Heart right ventricle (tissue), 16 donors: ENCODE measurements at regions not wholly inside any gene's neighbourhood (a gene's known extent, or its start where the extent isn't known, plus 50 kb on each side); places are given as distances from the start of the nearest gene placed in this dataset.

Source experiments
- ATAC-seq, 8 donors: fragments of 200-7000 bp; cut with Tn5 transposase; one replicate each; pipeline ENCODE4 v1.9.1; 2020; ENCODE audit warnings: mild to moderate bottlenecking in 8 of 8, moderate library complexity in 8 of 8, moderate number of reproducible peaks in 1 of 8
- DNase-seq, 2 donors: peaks; one replicate each; pipeline ENCODE4 v3.0.0-alpha.2; 2020
- H3K27ac ChIP-seq, 10 donors: fragments of 200-600 bp; sonication (generic) in 2 of 10; one replicate each; pipeline versions ENCODE4 v1.5.0 to v1.8.0; 2020 to 2022; ENCODE audit warnings: mild to moderate bottlenecking in 3 of 10
- H3K27me3 ChIP-seq, 7 donors: fragments of 200-600 bp; one replicate each; pipeline ENCODE4 v1.8.0; 2021 to 2022; ENCODE audit warnings: mild to moderate bottlenecking in 2 of 7
- H3K36me3 ChIP-seq, 9 donors: fragments of 200-600 bp; sonication (generic) in 1 of 9; one replicate each; pipeline versions ENCODE4 v1.5.0 to v1.8.0; 2020 to 2022; ENCODE audit warnings: mild to moderate bottlenecking in 2 of 9
- H3K4me1 ChIP-seq, 9 donors: fragments of 200-600 bp; sonication (generic) in 1 of 9; one replicate each; pipeline versions ENCODE4 v1.5.0 to v1.8.0; 2020 to 2022; ENCODE audit warnings: mild to moderate bottlenecking in 4 of 9
- H3K4me3 ChIP-seq, 10 donors: fragments of 200-600 bp; sonication (generic) in 2 of 10; one replicate each; pipeline versions ENCODE4 v1.5.0 to v1.8.0; 2020 to 2022; ENCODE audit warnings: mild to moderate bottlenecking in 7 of 10, moderate library complexity in 2 of 10
- H3K9me3 ChIP-seq, 11 donors: fragments of 200-600 bp in 10 of 11; sonication (generic) in 2 of 11; one replicate each; pipeline versions ENCODE4 v1.5.0 to v1.8.0; 2013 to 2022; ENCODE audit warnings: mild to moderate bottlenecking in 2 of 11, control low read depth in 1 of 11, moderate library complexity in 1 of 11
- CTCF ChIP-seq, 9 donors: fragments of 200-600 bp; sonication (generic) in 2 of 9; IDR thresholded peaks; one replicate each; pipeline versions ENCODE4 v1.5.0 to v1.8.0; 2021 to 2022; ENCODE audit warnings: antibody characterized with exemption in 9 of 9, mild to moderate bottlenecking in 5 of 9, moderate library complexity in 1 of 9
- WGBS, 2 donors: extraction: QIAGEN DNeasy Blood & Tissue Kit; methylation state at CpG; one replicate each; pipeline ENCODE4 v1.1.7; 2013; ENCODE audit warnings: inconsistent platforms in 1 of 2; 5-methylcytosine and 5-hydroxymethylcytosine counted together
- intact Hi-C, 10 donors: fragments of 100-400 bp; cut with DNase I; formaldehyde crosslinking; loops; one replicate each; pipeline versions ENCODE4 v1.11.1 to v1.14.2; 2022
- donor health status: Arrhythmogenic right ventricular cardiomyopathy.
- donor health status: ischemic (EF 13 %, LVEDD 7.1; RV severe dilation, severe dysfunction).
- donor health status: healthy with polysubstance abuse.
- donor health status: DM: no; HTN: yes; CAD: no.
- donor health status: DM: no; HTN: no; CAD: no.
- donor health status: ischemic (EF 25% LVEDD 6.9; RV normal size, moderate dysfunction).
- donor health status: ischemic (EF 25% LVEDD 5.7; RV mildly dilated, moderate dysfunction).
- donor health status: healthy.
- donor health status: DM: yes; HTN: yes; CAD: no.
- donor health status: Ischemic cardiomyopathy.
- donor health status: ischemic (EF 35%, LVEDD 5.7; RV mildly dilated, moderate dysfunction).
- donor health status: nonischemic (EF 11% LVEDD 7.7; RV severe dilation, severe dysfunction).
- donor health status: DM: yes; HTN: yes; CAD: no.
- donor health status: PGD.
- donor health status: ischemic (EF 29% LVEDD 5.4; RV normal size, mild dysfunction).
- donor health status: nonischemic (EF 23%, LVEDD 6.1; RV moderate dilation, normal function).

- H3K27me3 ChIP-seq = peaks cover 0 to 23% (median 0%) of the 10 kb centered on the region in 7 donors
- H3K9me3 ChIP-seq = no peaks in the 10 kb centered on the region
- no peaks in the 10 kb centered on the region for H3K4me1 ChIP-seq
- no peak overlapping the region for H3K27ac ChIP-seq
- H3K4me3 ChIP-seq = no peak overlapping the region
- WGBS, 2 donors = 34 to 41% methylated on average over 6 of the region's 6 CpGs
- TF ChIP-seq CTCF (IDR thresholded peaks at IDR 0.05) = no peak
- DNase-seq = no peak
- H3K36me3 ChIP-seq = no peaks in the 10 kb centered on the region
- no peak for ATAC-seq
- intact Hi-C loops = no loop called here
Observed at GRCh38 chr14:97757491-97757890, 960.3 kb downstream of the VRK1 start.

GRCh38 chr14:97760050-97760449 lies 962.9 kb downstream of the VRK1 start:
- peaks cover 0 to 23% (median 0%) of the 10 kb centered on the region in 7 donors for H3K27me3 ChIP-seq
- H3K4me3 ChIP-seq = no peak overlapping the region
- WGBS, 2 donors = 69 to 77% methylated on average over 1 of the region's 1 CpG
- DNase-seq (no peak), ATAC-seq (no peak)
- intact Hi-C loops = no loop called here
- H3K36me3 ChIP-seq = no peaks in the 10 kb centered on the region
- no peaks in the 10 kb centered on the region for H3K9me3 ChIP-seq
- TF ChIP-seq CTCF (IDR thresholded peaks at IDR 0.05) = no peak
- H3K27ac ChIP-seq = no peak overlapping the region
- H3K4me1 ChIP-seq = no peaks in the 10 kb centered on the region

- DNase-seq = no peak
- Histone ChIP-seq H3K9me3 (no peaks in the 10 kb centered on the region), H3K27ac (no peak overlapping the region), H3K27me3 (peaks cover 0 to 25% (median 0%) of the 10 kb centered on the region in 7 donors), H3K4me1 (no peaks in the 10 kb centered on the region), H3K4me3 (no peak overlapping the region), H3K36me3 (no peaks in the 10 kb centered on the region)
- TF ChIP-seq CTCF (IDR thresholded peaks at IDR 0.05) = no peak
- WGBS, 2 donors = 43 to 62% methylated on average over 5 of the region's 5 CpGs
- intact Hi-C loops = no loop called here
- no peak for ATAC-seq
Observed at GRCh38 chr14:97762386-97762785, 965.2 kb downstream of the VRK1 start.

GRCh38 chr14:97771340-97772045 lies 974.3 kb downstream of the VRK1 start:
- H3K4me3 ChIP-seq = no peak overlapping the region
- intact Hi-C loops = no loop called here
- H3K36me3 ChIP-seq = no peaks in the 10 kb centered on the region
- TF ChIP-seq CTCF (IDR thresholded peaks at IDR 0.05) = no peak
- H3K9me3 ChIP-seq = no peaks in the 10 kb centered on the region
- ATAC-seq = no peak
- DNase-seq = no peak
- WGBS, 2 donors = 65 to 75% methylated on average over 8 of the region's 8 CpGs
- H3K27ac ChIP-seq = no peak overlapping the region
- H3K27me3 ChIP-seq = peaks cover 0 to 5% (median 0%) of the 10 kb centered on the region in 7 donors
- H3K4me1 ChIP-seq = no peaks in the 10 kb centered on the region
